ENCODE measurements at regions not wholly inside any gene's neighbourhood (a gene's known extent, or its start where the extent isn't known, plus 50 kb on each side); places are given as distances from the start of the nearest gene placed in this dataset.
"Not testable (repeated sequence)": the region's sequence is repeated elsewhere in the genome, so short reads cannot be mapped to it uniquely, and the experiment has no call there.

- no peak for DNase-seq
Measured at GRCh38 chr20:12072954-12073264, 155.2 kb downstream of the BTBD3 start.

- no peak for DNase-seq
Measured at GRCh38 chr20:12074111-12074655, 156.5 kb downstream of the BTBD3 start.

DNA sequence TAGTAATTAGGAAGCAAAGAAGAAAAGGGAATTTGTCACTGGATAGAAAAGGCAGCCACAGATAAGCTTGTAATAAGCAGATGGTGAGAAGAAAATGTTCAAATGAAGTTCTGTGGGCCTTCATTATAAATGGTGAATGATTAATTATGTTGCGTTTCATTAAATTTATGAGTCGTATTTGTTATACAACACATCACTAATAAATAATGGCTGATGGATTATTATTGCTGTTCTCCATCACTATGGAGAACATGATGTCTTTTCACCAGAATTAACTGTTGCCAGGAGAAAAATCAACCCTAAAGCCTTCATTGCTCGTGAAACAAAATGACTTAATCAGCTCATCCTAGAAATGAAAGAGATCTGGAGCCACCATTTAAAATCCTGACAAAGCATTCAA is 158.5 kb downstream of the BTBD3 start:
- DNase-seq: no peak

GRCh38 chr20:12077875-12078274 is 160.2 kb downstream of the BTBD3 start:
- DNase-seq: no peak

DNA sequence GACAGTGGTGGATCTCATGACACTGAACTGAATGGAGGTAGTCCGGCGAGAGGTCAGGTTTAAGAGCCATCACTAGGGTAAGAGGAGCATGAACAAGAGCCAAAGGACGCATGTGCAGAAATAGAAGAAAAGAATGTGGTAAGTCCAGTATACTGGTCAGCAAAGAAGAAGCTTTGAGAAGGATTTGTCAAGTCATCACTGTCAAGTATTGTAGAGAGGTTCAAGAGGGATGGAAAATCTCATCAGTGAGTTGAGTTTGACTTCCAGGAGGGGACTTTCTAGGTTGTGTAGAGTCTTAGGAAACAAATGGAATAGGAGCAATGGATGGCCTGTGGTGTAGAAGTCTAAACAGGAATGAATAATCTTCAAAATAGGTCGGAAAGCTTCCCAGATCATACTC is 161.8 kb downstream of the BTBD3 start:
- no peak for DNase-seq

DNA sequence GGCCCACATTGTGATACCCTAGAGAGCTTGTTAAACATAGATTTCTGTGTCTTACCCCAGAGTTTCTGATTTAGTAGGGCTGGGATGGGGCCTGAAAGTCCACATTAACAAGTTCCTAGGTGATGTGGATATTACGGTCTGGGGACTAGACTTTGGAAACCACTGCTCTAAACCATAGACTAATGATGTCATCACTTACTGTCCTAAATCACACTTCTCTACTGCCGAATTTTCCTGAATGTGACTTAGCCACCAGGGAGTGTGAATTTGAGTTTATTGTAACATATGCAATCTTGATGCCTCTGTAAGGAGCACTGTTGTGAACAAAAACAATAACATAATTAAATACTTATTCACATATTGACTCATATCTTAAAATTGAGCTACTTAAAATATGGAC is 165.6 kb downstream of the BTBD3 start:
- no peak for DNase-seq

DNA sequence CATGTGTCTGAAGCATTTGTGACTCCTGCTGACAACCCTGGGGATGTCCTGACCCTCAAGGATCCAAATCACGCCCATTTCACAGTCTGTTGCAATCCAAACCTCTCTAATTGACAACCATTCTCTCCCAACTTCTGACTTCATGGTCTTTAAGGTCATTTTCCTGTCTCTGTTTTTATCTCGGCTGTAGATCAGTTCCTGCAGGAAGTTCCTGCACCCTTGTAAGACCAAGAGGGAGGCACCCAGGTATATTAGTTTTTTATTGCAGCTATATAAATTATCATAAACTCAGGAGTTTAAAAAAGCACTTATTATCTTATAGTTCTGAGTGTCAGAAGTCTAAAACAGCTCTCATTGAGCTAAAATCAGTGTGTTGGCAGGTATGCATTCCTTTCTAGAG is 166.8 kb downstream of the BTBD3 start:
- no peak for DNase-seq

DNA sequence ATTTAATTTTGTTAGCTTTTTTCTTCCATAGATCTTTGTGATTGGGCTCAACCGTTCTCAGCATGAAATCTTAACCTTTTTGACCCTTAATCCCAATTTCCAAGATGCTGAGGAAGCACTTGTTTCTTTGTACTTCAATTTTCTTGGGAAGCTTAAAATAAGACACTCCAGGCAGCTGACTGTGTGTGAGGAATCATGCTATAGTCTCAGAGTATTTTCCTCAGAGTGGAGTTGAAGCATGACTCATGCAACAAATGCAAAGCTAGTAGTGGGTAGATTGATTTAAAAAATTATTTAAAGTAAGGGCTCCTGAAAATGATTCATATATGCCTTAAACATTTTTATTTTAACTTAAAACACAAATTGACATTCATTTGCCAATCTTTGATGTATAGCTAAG is 168.7 kb downstream of the BTBD3 start:
- no peak for DNase-seq

GRCh38 chr20:12090920-12091319 is 173.2 kb downstream of the BTBD3 start:
- no peak for DNase-seq

DNA sequence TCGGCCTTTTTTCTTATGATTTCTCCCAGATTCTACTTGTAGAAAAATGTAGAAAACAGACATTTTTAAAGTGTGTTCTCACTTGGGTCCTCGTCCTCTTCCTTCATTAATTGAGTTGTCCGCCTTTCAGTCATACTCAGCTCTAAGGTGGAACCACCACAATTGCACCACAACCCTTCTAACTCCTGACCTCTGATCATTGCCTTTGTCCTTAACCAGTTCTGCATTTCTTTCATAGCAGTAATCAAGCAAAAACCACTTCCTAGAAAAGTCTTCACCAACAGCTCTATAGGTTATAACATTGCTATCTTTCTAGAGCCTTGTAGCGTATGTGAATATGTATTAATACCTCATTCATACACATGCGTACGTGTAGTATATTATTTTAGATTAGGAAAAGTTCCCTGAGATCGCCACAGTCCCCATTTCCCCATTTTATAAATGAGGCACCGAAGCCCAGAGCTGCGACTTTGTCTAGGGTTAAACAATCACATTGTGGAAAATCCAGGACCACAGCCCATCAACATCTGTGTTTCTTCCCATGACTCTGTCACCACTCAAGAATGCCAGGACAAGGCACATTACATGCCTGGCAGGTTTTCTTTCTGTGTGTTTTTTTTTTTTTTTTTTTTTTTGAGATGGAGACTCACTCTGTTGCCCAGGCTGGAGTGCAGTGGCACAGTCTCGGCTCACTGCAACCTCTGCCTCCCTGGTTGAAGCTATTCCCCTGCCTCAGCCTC is 175.5 kb downstream of the BTBD3 start:
- no peak for DNase-seq

DNA sequence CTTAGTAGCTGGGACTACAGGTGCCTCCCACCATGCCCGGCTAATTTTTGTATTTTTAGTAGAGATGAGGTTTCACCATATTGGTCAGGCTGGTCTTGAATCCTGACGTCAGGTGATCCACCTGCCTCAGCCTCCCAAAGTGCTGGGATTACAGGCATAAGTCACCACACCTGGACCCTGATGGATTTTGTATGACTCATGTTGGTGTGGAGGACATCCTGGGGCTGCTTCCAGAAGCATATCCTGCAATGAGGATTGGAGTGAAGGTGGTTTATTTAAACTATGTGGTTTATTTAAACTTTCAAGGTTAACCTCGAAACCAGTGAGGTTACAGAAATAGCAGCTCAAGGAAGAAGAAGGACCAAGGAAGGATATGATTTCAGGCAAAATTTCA is 176.1 kb downstream of the BTBD3 start:
- DNase-seq: not testable (repeated sequence)

- DNase-seq: no peak
Measured at GRCh38 chr20:12095180-12095920, 177.7 kb downstream of the BTBD3 start.

GRCh38 chr20:12098421-12098820 is 180.7 kb downstream of the BTBD3 start:
- DNase-seq: no peak

GRCh38 chr20:12108846-12109245 is 191.2 kb downstream of the BTBD3 start:
- DNase-seq: no peak

DNA sequence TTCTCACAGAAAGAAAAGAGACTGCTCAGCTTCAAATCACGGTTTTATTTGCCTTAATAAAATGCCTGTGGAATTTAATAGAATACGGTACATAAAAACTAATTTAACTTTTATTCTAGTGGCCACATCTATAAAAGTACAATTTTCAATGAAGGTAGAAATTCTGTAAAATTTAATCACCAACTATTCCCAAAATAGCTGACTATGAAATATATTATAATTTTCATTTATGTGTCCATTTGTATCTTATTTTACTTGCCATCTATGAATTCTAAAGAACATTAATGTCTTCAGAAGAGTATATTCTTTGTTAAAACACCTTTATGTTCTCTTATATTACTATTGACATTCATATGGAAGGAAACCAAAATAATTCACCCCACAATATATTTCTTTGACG is 192.6 kb downstream of the BTBD3 start:
- no peak for DNase-seq

DNA sequence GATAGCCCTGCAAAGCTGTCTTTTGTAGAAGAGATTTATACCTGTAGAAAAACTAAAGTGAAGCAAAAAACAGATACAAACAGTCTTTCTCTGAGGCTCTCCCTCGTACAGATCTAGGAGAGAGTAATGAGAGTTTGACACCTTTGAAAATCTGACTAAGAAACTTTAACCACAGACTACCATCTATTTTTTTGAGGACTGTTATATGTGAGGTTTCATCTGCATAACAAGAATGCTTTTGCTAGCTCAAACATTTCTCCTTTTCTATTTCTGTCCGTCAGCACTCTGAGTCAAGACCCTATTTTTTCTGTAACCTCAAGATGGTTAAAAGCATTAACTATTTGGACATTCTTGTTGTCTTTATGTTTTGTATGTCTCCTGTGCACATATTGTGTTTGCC is 193.0 kb downstream of the BTBD3 start:
- no peak for DNase-seq

DNA sequence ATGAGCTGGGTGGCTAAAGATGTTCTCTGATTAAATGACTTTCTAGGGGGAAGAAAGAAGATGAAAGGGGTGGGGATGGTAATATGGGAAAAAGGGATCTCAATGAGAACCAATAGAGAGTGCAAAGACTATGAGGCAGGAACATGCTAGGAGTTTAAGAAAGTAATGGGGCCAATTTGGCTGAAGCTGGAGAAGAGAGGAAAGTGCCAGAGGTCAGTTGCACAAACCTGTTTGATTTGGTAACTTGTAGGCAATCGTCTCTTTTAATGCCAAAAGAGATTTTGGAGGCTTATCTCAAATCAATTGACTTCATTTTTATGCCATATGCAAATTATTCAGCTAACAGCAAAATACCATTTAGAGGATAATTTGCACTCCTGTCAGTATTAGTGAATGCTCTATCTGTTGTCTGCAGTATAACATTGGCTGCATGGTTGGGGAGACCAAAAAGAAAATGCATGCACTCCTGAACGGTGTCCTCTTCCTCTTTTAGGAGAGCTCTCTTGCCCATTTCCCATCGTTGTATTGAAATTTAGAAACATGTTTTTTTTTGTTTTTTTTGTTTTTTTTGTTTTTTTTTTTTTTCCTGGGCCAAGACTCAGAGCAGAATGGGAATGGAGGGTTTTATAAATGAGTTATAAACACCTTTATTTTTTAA is 193.9 kb downstream of the BTBD3 start:
- no peak for DNase-seq

DNA sequence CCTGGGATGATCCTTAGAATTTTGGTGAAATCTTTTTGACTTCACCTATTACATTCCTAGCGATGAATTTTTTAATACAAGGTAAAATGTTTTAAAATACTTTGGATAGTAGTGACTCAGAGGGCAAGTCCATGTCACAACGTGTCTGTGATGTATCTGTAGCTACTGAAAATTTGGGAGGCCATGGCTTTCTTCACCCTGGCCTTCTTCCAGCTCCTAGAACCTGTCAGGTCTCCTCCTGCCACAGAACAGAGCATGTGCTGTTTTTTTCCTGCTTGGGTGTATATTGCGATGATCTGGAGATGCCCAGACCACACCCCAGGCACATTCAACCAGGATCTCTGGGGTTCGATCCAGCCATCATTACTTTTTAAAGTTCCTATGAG is 194.4 kb downstream of the BTBD3 start:
- DNase-seq: no peak

DNA sequence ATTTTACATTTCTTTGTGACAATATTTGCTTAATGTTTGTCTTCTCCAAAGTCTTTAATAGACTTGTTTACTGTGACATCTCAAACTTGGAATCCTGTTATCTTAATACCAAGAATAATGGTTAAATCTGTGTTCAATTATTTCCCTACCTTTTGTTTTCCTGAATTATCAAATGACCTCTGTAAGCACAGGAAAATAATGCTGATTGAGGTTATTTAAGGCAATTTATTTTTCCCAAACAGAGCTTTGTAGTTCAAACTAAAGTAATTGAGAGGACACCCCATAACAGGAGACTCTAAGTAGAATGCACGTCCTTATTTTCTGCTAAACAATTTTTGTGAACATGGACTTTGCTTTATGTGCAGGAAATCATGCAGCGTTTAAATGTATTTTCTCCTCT is 195.0 kb downstream of the BTBD3 start:
- no peak for DNase-seq

DNA sequence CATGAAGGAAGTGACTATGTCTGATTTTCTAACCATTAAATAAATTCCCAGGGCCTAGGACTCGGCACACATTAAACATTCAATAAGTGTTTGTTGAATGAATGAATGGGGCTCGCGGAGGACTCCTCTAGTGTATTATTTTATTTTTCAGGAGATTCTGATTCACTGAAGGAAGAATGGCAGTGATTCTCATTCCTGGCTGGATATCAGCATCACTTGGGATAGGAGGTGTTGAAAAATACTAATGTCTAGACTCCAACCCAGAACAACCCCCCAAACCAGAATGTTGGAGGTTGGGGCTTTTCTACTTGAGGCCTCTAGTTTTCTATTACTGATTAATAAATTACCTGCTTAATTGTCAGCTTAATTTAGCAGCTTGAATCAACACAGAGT is 195.4 kb downstream of the BTBD3 start:
- DNase-seq: no peak

DNA sequence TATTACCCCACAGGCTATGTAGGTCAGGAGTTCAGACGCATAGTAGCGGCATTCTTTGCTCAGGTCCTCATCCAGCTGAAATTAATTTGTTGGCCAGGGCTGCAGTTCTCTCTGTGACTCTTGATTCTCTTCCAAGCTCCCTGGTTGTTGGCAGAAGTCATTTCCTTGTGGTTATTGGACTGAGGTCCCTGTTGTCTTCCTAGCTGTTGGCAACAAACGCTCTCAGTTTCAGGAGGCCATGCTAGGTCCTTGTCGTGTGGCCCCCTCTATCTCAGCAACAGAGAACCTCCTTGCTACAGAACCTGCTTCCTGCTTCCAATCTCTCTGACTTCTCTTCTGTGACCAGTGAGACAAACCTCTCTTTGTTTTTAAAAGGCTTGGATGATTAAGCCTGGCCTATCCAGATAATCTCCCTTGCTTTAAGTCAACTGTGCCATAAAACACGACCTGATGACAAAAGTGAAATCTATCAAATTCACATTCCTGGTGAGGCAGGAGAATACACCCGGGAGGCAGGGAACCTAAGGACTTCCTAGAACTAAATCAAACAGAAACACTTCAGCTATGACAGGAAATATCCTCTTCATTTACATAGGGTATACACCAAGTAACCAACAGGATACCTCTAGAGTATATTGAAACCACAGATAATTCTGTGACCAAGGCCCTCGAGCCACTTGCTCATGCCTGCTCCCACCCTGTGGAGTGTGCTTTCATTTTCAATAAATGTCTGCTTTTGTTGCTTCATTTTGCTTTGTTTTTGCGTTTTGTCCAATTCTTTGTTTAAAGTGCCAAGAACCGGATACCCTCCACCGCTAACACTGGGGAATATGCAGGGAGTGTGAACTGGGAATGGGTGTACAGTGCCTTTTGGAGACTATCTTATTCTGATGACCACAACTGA is 196.0 kb downstream of the BTBD3 start:
- DNase-seq: no peak

DNA sequence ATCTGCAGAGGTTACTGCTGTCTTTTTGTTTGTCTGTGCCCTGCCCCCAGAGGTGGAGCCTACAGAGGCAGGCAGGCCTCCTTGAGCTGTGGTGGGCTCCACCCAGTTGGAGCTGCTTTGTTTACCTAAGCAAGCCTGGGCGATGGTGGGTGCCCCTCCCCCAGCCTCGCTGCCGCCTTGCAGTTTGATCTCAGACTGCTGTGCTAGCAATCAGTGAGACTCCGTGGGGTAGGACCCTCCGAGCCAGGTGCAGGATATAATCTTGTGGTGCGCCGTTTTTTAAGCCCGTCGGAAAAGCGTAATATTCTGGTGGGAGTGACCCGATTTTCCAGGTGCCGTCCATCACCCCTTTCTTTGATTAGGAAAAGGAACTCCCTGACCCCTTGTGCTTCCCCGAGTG is 211.4 kb downstream of the BTBD3 start:
- not testable (repeated sequence) for DNase-seq

DNA sequence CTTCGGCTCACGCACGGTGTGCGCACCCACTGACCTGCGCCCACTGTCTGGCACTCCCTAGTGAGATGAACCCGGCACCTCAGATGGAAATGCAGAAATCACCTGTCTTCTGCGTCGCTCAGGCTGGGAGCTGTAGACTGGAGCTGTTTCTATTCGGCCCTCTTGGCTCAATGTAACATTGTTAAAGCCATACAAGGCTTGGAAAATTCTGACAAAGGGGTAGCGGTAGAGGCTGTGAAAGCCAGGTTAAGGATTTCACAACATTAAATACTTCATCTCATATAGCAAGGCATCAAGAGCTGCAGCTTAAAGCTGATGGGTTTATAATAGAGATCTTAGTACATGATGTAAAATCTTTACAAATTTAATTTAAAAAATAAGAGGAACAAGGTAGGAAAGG is 211.8 kb downstream of the BTBD3 start:
- DNase-seq: peak; percentile 53

All from NCI-H748 treated with DMSO at 0.1 percent for 48 hours (cell line).